ENCODE measurements at regions not wholly inside any gene's neighbourhood (a gene's known extent, or its start where the extent isn't known, plus 50 kb on each side); places are given as distances from the start of the nearest gene placed in this dataset.

DNA sequence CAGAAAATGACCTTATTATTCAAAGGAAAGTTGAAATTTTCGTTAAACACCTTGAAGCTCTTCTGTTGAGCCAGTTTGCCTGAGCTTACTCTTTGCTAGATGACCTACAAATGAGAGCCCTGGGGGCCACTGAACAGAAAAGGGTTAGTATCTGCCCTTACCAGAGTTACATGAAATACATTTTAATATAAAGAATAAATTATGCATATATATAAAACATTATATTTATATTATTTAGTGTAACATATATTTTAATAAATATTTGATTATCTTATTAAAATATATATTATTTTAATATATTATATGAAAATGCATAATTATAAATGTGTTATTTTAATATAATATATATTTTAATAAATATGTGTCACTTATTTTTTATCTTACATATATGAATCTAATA is 628.4 kb upstream of the TPK1 start:
- TF ChIP-seq CTCF (IDR thresholded peaks at IDR 0.05; ENCODE audit: poor library complexity, severe bottlenecking) (no peak), POLR2AphosphoS5 (IDR thresholded peaks at IDR 0.05) (no peak), EZH2 (IDR thresholded peaks at IDR 0.05; ENCODE audit: borderline replicate concordance, insufficient read depth, low read length, poor library complexity, severe bottlenecking) (no peak), RAD21 (conservative IDR thresholded peaks at IDR 0.05) (no peak)

Data from neural cell (in vitro differentiated cells).